ENCODE measurements at regions not wholly inside any gene's neighbourhood (a gene's known extent, or its start where the extent isn't known, plus 50 kb on each side); places are given as distances from the start of the nearest gene placed in this dataset.
A peak's percentile ranks its signal among the peaks of the same experiment; 100 is the strongest.

GRCh38 chr13:99043831-99044231, 66.0 kb upstream of the DOCK9 start:
- DNase-seq (ENCODE audit: insufficient read length, low spot score) (no peak), FAIRE-seq (no peak)
- TF ChIP-seq CTCF (IDR thresholded peaks at IDR 0.05; ENCODE audit: insufficient read depth, missing control alignments), result no peak

- FAIRE-seq (no peak), DNase-seq (ENCODE audit: insufficient read length, low spot score) (no peak)
- TF ChIP-seq CTCF (IDR thresholded peaks at IDR 0.05; ENCODE audit: insufficient read depth, missing control alignments), result no peak
Measured at GRCh38 chr13:99044764-99045163, 66.9 kb upstream of the DOCK9 start.

GRCh38 chr13:99045396-99045795, 67.5 kb upstream of the DOCK9 start:
- FAIRE-seq, result no peak
- DNase-seq (ENCODE audit: insufficient read length, low spot score), result no peak

GRCh38 chr13:99046851-99047250, 69.0 kb upstream of the DOCK9 start:
- FAIRE-seq (no peak), DNase-seq (ENCODE audit: insufficient read length, low spot score) (no peak)
- TF ChIP-seq CTCF (IDR thresholded peaks at IDR 0.05; ENCODE audit: insufficient read depth, missing control alignments), result no peak

More at GRCh38 chr13:99045396-99045795, 67.5 kb upstream of the DOCK9 start:
- TF ChIP-seq CTCF (IDR thresholded peaks at IDR 0.05; ENCODE audit: insufficient read depth, missing control alignments), result no peak

GRCh38 chr13:99050983-99051488, 73.2 kb upstream of the DOCK9 start:
- TF ChIP-seq CTCF (IDR thresholded peaks at IDR 0.05; ENCODE audit: insufficient read depth, missing control alignments), result no peak
- DNase-seq (ENCODE audit: insufficient read length, low spot score), result no peak
- no peak for FAIRE-seq

GRCh38 chr13:99051768-99052455, 74.0 kb upstream of the DOCK9 start:
- DNase-seq (ENCODE audit: insufficient read length, low spot score), result no peak
- TF ChIP-seq CTCF (IDR thresholded peaks at IDR 0.05; ENCODE audit: insufficient read depth, missing control alignments), result no peak
- FAIRE-seq, result no peak

GRCh38 chr13:99053636-99054233, 75.9 kb upstream of the DOCK9 start:
- DNase-seq (ENCODE audit: insufficient read length, low spot score), result no peak
- TF ChIP-seq CTCF (IDR thresholded peaks at IDR 0.05; ENCODE audit: insufficient read depth, missing control alignments), result no peak

More at GRCh38 chr13:99053636-99054233, 75.9 kb upstream of the DOCK9 start:
- peak; percentile 99 for FAIRE-seq
